ENCODE measurements at regions not wholly inside any gene's neighbourhood (a gene's known extent, or its start where the extent isn't known, plus 50 kb on each side); places are given as distances from the start of the nearest gene placed in this dataset.

- H3K36me3 ChIP-seq (ENCODE audit: insufficient read depth, low read length) = no peaks in the 10 kb centered on the region
- no peak overlapping the region for H3K27ac ChIP-seq (ENCODE audit: low read depth, low read length)
- no peak overlapping the region for H3K4me3 ChIP-seq (ENCODE audit: low read length)
- no peaks in the 10 kb centered on the region for H3K4me1 ChIP-seq (ENCODE audit: insufficient read depth, low read length)
- no peaks in the 10 kb centered on the region for H3K27me3 ChIP-seq (ENCODE audit: insufficient read depth, low read length)
- H3K9me3 ChIP-seq (ENCODE audit: insufficient read depth, low read depth, low read length) = no peaks in the 10 kb centered on the region
- WGBS = 85% methylated on average over 2 of the region's 2 CpGs
- no peak overlapping the region for H3K9ac ChIP-seq (ENCODE audit: low read depth, low read length)
Measured at GRCh38 chr4:163868445-163868844, 374.0 kb downstream of the TMA16 start.

- Histone ChIP-seq H3K36me3 (ENCODE audit: insufficient read depth, low read length) (no peaks in the 10 kb centered on the region), H3K27ac (ENCODE audit: low read depth, low read length) (no peak overlapping the region), H3K4me3 (ENCODE audit: low read length) (no peak overlapping the region), H3K4me1 (ENCODE audit: insufficient read depth, low read length) (no peaks in the 10 kb centered on the region), H3K9me3 (ENCODE audit: insufficient read depth, low read depth, low read length) (no peaks in the 10 kb centered on the region), H3K9ac (ENCODE audit: low read depth, low read length) (no peak overlapping the region), H3K27me3 (ENCODE audit: insufficient read depth, low read length) (no peaks in the 10 kb centered on the region)
- WGBS = no CpG with 5 or more reads among the region's 1 CpG
Measured at GRCh38 chr4:163871078-163871477, 376.6 kb downstream of the TMA16 start.

GRCh38 chr4:163875327-163875726 is 380.8 kb downstream of the TMA16 start:
- H3K36me3 ChIP-seq (ENCODE audit: insufficient read depth, low read length) = no peaks in the 10 kb centered on the region
- no peak overlapping the region for H3K9ac ChIP-seq (ENCODE audit: low read depth, low read length)
- no peaks in the 10 kb centered on the region for H3K9me3 ChIP-seq (ENCODE audit: insufficient read depth, low read depth, low read length)
- H3K4me1 ChIP-seq (ENCODE audit: insufficient read depth, low read length) = no peaks in the 10 kb centered on the region
- H3K27me3 ChIP-seq (ENCODE audit: insufficient read depth, low read length) = no peaks in the 10 kb centered on the region
- no peak overlapping the region for H3K27ac ChIP-seq (ENCODE audit: low read depth, low read length)
- H3K4me3 ChIP-seq (ENCODE audit: low read length) = no peak overlapping the region
- 93% methylated on average over 4 of the region's 4 CpGs for WGBS

- Histone ChIP-seq H3K9ac (ENCODE audit: low read depth, low read length) (no peak overlapping the region), H3K9me3 (ENCODE audit: insufficient read depth, low read depth, low read length) (no peaks in the 10 kb centered on the region), H3K4me3 (ENCODE audit: low read length) (no peak overlapping the region), H3K27ac (ENCODE audit: low read depth, low read length) (no peak overlapping the region), H3K36me3 (ENCODE audit: insufficient read depth, low read length) (no peaks in the 10 kb centered on the region), H3K4me1 (ENCODE audit: insufficient read depth, low read length) (no peaks in the 10 kb centered on the region), H3K27me3 (ENCODE audit: insufficient read depth, low read length) (no peaks in the 10 kb centered on the region)
- 100% methylated on average over 3 of the region's 3 CpGs for WGBS
Measured at GRCh38 chr4:163878336-163879121, 384.0 kb downstream of the TMA16 start.

GRCh38 chr4:163892417-163892816 is 397.9 kb downstream of the TMA16 start:
- no peak overlapping the region for H3K4me3 ChIP-seq (ENCODE audit: low read length)
- H3K27ac ChIP-seq (ENCODE audit: low read depth, low read length) = no peak overlapping the region
- H3K9me3 ChIP-seq (ENCODE audit: insufficient read depth, low read depth, low read length) = no peaks in the 10 kb centered on the region
- peaks cover 14% of the 10 kb centered on the region for H3K4me1 ChIP-seq (ENCODE audit: insufficient read depth, low read length)
- no peaks in the 10 kb centered on the region for H3K27me3 ChIP-seq (ENCODE audit: insufficient read depth, low read length)
- no peak overlapping the region for H3K9ac ChIP-seq (ENCODE audit: low read depth, low read length)
- no peaks in the 10 kb centered on the region for H3K36me3 ChIP-seq (ENCODE audit: insufficient read depth, low read length)

GRCh38 chr4:163895378-163896005 is 401.0 kb downstream of the TMA16 start:
- WGBS = 94% methylated on average over 3 of the region's 3 CpGs
- Histone ChIP-seq H3K36me3 (ENCODE audit: insufficient read depth, low read length) (no peaks in the 10 kb centered on the region), H3K4me1 (ENCODE audit: insufficient read depth, low read length) (peaks cover 14% of the 10 kb centered on the region), H3K27ac (ENCODE audit: low read depth, low read length) (peak overlapping the region; percentile 76; the same call in 1 of the 2 replicates), H3K9ac (ENCODE audit: low read depth, low read length) (no peak overlapping the region), H3K4me3 (ENCODE audit: low read length) (no peak overlapping the region), H3K27me3 (ENCODE audit: insufficient read depth, low read length) (no peaks in the 10 kb centered on the region), H3K9me3 (ENCODE audit: insufficient read depth, low read depth, low read length) (no peaks in the 10 kb centered on the region)

- Histone ChIP-seq H3K9me3 (ENCODE audit: insufficient read depth, low read depth, low read length) (no peaks in the 10 kb centered on the region), H3K27ac (ENCODE audit: low read depth, low read length) (no peak overlapping the region), H3K4me3 (ENCODE audit: low read length) (no peak overlapping the region), H3K4me1 (ENCODE audit: insufficient read depth, low read length) (peaks cover 28% of the 10 kb centered on the region), H3K9ac (ENCODE audit: low read depth, low read length) (no peak overlapping the region), H3K27me3 (ENCODE audit: insufficient read depth, low read length) (no peaks in the 10 kb centered on the region), H3K36me3 (ENCODE audit: insufficient read depth, low read length) (no peaks in the 10 kb centered on the region)
- WGBS = 100% methylated on average over 1 of the region's 1 CpG
Measured at GRCh38 chr4:163901319-163901718, 406.8 kb downstream of the TMA16 start.

- Histone ChIP-seq H3K4me1 (ENCODE audit: insufficient read depth, low read length) (peaks cover 21% of the 10 kb centered on the region), H3K27me3 (ENCODE audit: insufficient read depth, low read length) (no peaks in the 10 kb centered on the region), H3K9me3 (ENCODE audit: insufficient read depth, low read depth, low read length) (no peaks in the 10 kb centered on the region), H3K9ac (ENCODE audit: low read depth, low read length) (no peak overlapping the region), H3K36me3 (ENCODE audit: insufficient read depth, low read length) (no peaks in the 10 kb centered on the region), H3K4me3 (ENCODE audit: low read length) (no peak overlapping the region), H3K27ac (ENCODE audit: low read depth, low read length) (no peak overlapping the region)
- 97% methylated on average over 2 of the region's 2 CpGs for WGBS
Measured at GRCh38 chr4:163902417-163902816, 407.9 kb downstream of the TMA16 start.

GRCh38 chr4:163911891-163912290 is 417.4 kb downstream of the TMA16 start:
- Histone ChIP-seq H3K36me3 (ENCODE audit: insufficient read depth, low read length) (no peaks in the 10 kb centered on the region), H3K4me1 (ENCODE audit: insufficient read depth, low read length) (no peaks in the 10 kb centered on the region), H3K27me3 (ENCODE audit: insufficient read depth, low read length) (no peaks in the 10 kb centered on the region), H3K9ac (ENCODE audit: low read depth, low read length) (no peak overlapping the region), H3K9me3 (ENCODE audit: insufficient read depth, low read depth, low read length) (no peaks in the 10 kb centered on the region), H3K27ac (ENCODE audit: low read depth, low read length) (no peak overlapping the region), H3K4me3 (ENCODE audit: low read length) (no peak overlapping the region)
- WGBS = 87% methylated on average over 5 of the region's 5 CpGs

GRCh38 chr4:163913571-163913970 is 419.1 kb downstream of the TMA16 start:
- Histone ChIP-seq H3K9me3 (ENCODE audit: insufficient read depth, low read depth, low read length) (no peaks in the 10 kb centered on the region), H3K27ac (ENCODE audit: low read depth, low read length) (no peak overlapping the region), H3K4me3 (ENCODE audit: low read length) (no peak overlapping the region), H3K27me3 (ENCODE audit: insufficient read depth, low read length) (no peaks in the 10 kb centered on the region), H3K36me3 (ENCODE audit: insufficient read depth, low read length) (no peaks in the 10 kb centered on the region), H3K4me1 (ENCODE audit: insufficient read depth, low read length) (no peaks in the 10 kb centered on the region), H3K9ac (ENCODE audit: low read depth, low read length) (no peak overlapping the region)
- WGBS = 86% methylated on average over 4 of the region's 4 CpGs

- no peak overlapping the region for H3K4me3 ChIP-seq (ENCODE audit: low read length)
- 94% methylated on average over 3 of the region's 3 CpGs for WGBS
- H3K27me3 ChIP-seq (ENCODE audit: insufficient read depth, low read length) = no peaks in the 10 kb centered on the region
- H3K27ac ChIP-seq (ENCODE audit: low read depth, low read length) = no peak overlapping the region
- H3K4me1 ChIP-seq (ENCODE audit: insufficient read depth, low read length) = no peaks in the 10 kb centered on the region
- H3K9me3 ChIP-seq (ENCODE audit: insufficient read depth, low read depth, low read length) = no peaks in the 10 kb centered on the region
- H3K36me3 ChIP-seq (ENCODE audit: insufficient read depth, low read length) = no peaks in the 10 kb centered on the region
- H3K9ac ChIP-seq (ENCODE audit: low read depth, low read length) = no peak overlapping the region
Measured at GRCh38 chr4:163915896-163916295, 421.4 kb downstream of the TMA16 start.
